ENCODE measurements at regions not wholly inside any gene's neighbourhood (a gene's known extent, or its start where the extent isn't known, plus 50 kb on each side); places are given as distances from the start of the nearest gene placed in this dataset.

DNA sequence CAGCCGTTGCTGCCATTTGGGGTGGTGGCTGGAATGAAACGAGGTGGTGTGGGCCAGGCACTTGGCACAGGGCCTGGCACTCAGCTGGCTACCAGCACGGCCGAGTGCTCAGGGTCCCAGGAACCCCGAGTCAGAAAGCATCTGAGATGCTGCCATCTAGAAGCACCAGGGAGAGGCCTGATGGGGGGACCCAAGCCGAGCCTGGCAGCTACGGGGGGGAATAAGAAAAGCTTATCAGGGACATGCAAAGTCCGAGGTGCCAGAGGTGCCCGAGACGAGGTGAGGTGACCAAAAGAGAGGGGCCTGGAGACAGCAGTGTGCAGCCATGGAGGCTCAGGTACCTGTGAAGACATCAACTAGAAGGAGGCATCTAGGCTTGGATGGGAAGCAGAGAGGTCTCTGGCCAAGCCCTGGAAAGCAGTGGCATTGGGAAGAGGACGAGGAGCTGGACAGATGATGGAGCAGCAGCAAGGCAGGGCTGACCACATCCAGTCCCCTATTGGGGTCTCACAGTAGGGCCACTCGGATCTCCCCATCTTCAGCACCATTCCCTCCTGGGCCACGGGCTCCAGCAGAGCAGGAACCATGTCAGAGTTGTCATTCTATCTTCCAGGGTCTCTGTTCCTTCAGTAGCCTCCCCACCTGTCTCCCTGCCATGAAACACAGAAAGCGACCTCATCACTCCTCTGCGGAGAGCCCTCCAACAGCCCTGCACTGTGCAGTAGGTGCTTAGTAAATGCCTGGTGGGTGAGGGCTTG lies 59.3 kb upstream of the DIO3 start:
- no peaks in the 10 kb centered on the region for H3K4me1 ChIP-seq (ENCODE audit: low read length)
- H3K27me3 ChIP-seq (ENCODE audit: low read depth, low read length): no peaks in the 10 kb centered on the region
- H3K27ac ChIP-seq (ENCODE audit: low read length): no peak overlapping the region
- no peaks in the 10 kb centered on the region for H3K79me2 ChIP-seq (ENCODE audit: low read length)
- H3K36me3 ChIP-seq (replicated peaks; ENCODE audit: low read depth, low read length): no peaks in the 10 kb centered on the region
- no peak overlapping the region for H3K9ac ChIP-seq (ENCODE audit: low read length)
- TF ChIP-seq, protein P1, sequence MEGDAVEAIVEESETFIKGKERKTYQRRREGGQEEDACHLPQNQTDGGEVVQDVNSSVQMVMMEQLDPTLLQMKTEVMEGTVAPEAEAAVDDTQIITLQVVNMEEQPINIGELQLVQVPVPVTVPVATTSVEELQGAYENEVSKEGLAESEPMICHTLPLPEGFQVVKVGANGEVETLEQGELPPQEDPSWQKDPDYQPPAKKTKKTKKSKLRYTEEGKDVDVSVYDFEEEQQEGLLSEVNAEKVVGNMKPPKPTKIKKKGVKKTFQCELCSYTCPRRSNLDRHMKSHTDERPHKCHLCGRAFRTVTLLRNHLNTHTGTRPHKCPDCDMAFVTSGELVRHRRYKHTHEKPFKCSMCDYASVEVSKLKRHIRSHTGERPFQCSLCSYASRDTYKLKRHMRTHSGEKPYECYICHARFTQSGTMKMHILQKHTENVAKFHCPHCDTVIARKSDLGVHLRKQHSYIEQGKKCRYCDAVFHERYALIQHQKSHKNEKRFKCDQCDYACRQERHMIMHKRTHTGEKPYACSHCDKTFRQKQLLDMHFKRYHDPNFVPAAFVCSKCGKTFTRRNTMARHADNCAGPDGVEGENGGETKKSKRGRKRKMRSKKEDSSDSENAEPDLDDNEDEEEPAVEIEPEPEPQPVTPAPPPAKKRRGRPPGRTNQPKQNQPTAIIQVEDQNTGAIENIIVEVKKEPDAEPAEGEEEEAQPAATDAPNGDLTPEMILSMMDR (IDR thresholded peaks at IDR 0.05; ENCODE audit: low read depth, low read length): no peak
- TF ChIP-seq EZH2phosphoT487 (IDR thresholded peaks at IDR 0.05; ENCODE audit: low read depth): no peak
- H3K4me3 ChIP-seq (ENCODE audit: low read length): no peak overlapping the region
- H4K20me1 ChIP-seq (ENCODE audit: insufficient read depth, low read length): no peaks in the 10 kb centered on the region
- H3K9me3 ChIP-seq (ENCODE audit: insufficient read depth, low read length): no peaks in the 10 kb centered on the region
- H2AFZ ChIP-seq (ENCODE audit: low read depth, low read length): no peak overlapping the region
- no peak overlapping the region for H3K4me2 ChIP-seq (ENCODE audit: low read length)

- Histone ChIP-seq H3K4me1 (ENCODE audit: low read length) (no peaks in the 10 kb centered on the region), H2AFZ (ENCODE audit: low read depth, low read length) (no peak overlapping the region)
- TF ChIP-seq EZH2phosphoT487 (IDR thresholded peaks at IDR 0.05; ENCODE audit: low read depth): no peak
- TF ChIP-seq, protein P1 (IDR thresholded peaks at IDR 0.05; ENCODE audit: low read depth, low read length): no peak
These were observed 58.4 kb upstream of the DIO3 start for GRCh38 chr14:101502761-101503392.

DNA sequence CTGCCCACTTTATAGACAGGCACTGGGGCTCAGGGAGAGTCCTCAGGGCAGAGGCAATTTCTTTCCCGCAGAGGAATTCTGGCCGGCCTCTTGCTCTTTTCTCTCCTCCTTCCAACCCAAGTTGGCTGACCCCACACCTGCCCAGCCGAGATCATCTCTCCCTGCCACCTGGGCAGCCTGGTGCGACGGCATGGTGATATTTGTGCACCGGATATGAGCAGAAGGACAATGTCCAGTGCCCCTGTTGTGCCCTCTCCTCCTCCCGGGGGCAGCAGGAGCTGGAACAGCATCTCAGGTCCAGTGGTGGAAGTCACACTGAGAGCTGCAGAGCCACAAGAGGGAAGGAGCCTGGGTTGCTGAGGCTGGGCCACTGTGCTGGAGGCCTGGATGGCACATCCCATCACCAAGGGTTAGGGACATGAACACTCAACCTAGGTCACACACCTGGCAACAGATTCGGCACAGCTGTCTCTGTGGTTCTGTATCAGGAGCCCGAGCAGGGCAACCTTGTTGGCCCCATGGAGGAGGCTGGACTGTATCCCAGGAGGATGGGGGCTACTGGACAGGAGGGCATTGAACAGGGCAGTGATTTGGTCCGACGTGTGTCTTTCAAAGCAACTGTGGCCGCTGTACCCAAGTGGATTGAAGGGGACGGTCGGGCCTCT lies 57.7 kb upstream of the DIO3 start:
- H3K4me3 ChIP-seq (ENCODE audit: low read length): no peak overlapping the region
- no peak overlapping the region for H2AFZ ChIP-seq (ENCODE audit: low read depth, low read length)
- H4K20me1 ChIP-seq (ENCODE audit: insufficient read depth, low read length): no peaks in the 10 kb centered on the region
- TF ChIP-seq EZH2phosphoT487 (IDR thresholded peaks at IDR 0.05; ENCODE audit: low read depth): no peak
- TF ChIP-seq, protein P1 (IDR thresholded peaks at IDR 0.05; ENCODE audit: low read depth, low read length): no peak
- no peaks in the 10 kb centered on the region for H3K27me3 ChIP-seq (ENCODE audit: low read depth, low read length)
- no peaks in the 10 kb centered on the region for H3K36me3 ChIP-seq (replicated peaks; ENCODE audit: low read depth, low read length)
- H3K27ac ChIP-seq (ENCODE audit: low read length): no peak overlapping the region
- no peak overlapping the region for H3K9ac ChIP-seq (ENCODE audit: low read length)
- no peaks in the 10 kb centered on the region for H3K9me3 ChIP-seq (ENCODE audit: insufficient read depth, low read length)
- H3K4me2 ChIP-seq (ENCODE audit: low read length): no peak overlapping the region
- no peaks in the 10 kb centered on the region for H3K79me2 ChIP-seq (ENCODE audit: low read length)
- H3K4me1 ChIP-seq (ENCODE audit: low read length): no peaks in the 10 kb centered on the region

More at GRCh38 chr14:101502761-101503392, 58.4 kb upstream of the DIO3 start:
- H4K20me1 ChIP-seq (ENCODE audit: insufficient read depth, low read length): no peaks in the 10 kb centered on the region
- H3K36me3 ChIP-seq (replicated peaks; ENCODE audit: low read depth, low read length): no peaks in the 10 kb centered on the region
- H3K79me2 ChIP-seq (ENCODE audit: low read length): no peaks in the 10 kb centered on the region
- H3K27me3 ChIP-seq (ENCODE audit: low read depth, low read length): no peaks in the 10 kb centered on the region
- H3K9me3 ChIP-seq (ENCODE audit: insufficient read depth, low read length): no peaks in the 10 kb centered on the region
- H3K9ac ChIP-seq (ENCODE audit: low read length): no peak overlapping the region
- no peak overlapping the region for H3K4me2 ChIP-seq (ENCODE audit: low read length)
- H3K4me3 ChIP-seq (ENCODE audit: low read length): no peak overlapping the region
- H3K27ac ChIP-seq (ENCODE audit: low read length): no peak overlapping the region

Measured in OCI-LY3 (cell line).